ENCODE measurements at regions not wholly inside any gene's neighbourhood (a gene's known extent, or its start where the extent isn't known, plus 50 kb on each side); places are given as distances from the start of the nearest gene placed in this dataset.

DNA sequence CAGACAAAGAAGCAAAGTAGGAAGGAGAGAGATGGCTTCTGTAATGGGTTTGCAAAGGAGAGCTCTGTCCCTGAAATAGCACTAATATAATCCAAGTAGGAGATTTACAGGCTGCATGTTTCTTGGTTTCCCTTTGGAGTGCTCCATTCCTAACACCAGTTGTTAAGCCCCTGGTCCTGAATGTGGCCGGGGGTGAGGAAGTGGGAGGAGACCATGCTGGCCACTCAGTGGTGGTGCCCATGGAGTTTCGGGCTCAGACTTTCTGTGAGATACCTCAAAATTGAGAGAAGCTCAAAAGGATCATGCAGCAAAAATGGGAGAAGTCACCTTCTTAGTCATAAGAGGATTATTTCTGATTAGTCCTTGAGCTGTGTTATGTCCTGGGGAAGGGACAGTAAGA is 88.5 kb downstream of the DAD1 start:
- no peak overlapping the region for H3K27ac ChIP-seq (ENCODE audit: control insufficient read depth, insufficient read depth)
- H2AFZ ChIP-seq (ENCODE audit: control insufficient read depth, low read depth, low read length): no peak overlapping the region; the same call in 1 of the 2 replicates
- H3K4me3 ChIP-seq: no peak overlapping the region
- ATAC-seq (no peak), FAIRE-seq (no peak), DNase-seq (ENCODE audit: low read depth, low spot score) (no peak)
- H3K36me3 ChIP-seq (ENCODE audit: control insufficient read depth in 2 of 2, insufficient read depth in 2 of 2, low read length in 1 of 2): no peaks in the 10 kb centered on the region; a peak in 1 of 4 replicates
- 51% methylated on average over 2 of the region's 2 CpGs for WGBS (ENCODE audit: insufficient coverage, insufficient replicate concordance, low lambda C conversion rate, missing lambda C conversion rate)
- no peak overlapping the region; the same call in 1 of the 2 replicates for H3K9ac ChIP-seq (ENCODE audit: control insufficient read depth, insufficient read depth, low read length)
- in situ Hi-C loops (cut with MboI) (no loop called here), intact Hi-C loops (cut with micrococcal nuclease; ENCODE audit: unreplicated experiment) (no loop called here)
- SMC1A ChIA-PET (ENCODE audit: uncharacterized antibody, unreplicated experiment): interaction anchor here (0.7 to 19.9 kb wide), 13 partner anchors 9 to 56 kb away, joined by 3 to 357 read pairs (median 6); no protein-coding TSS in a partner anchor
- no TSS peak for BruUV-seq (replicated peaks)
- POLR2A ChIA-PET: interaction anchor here (0.6 to 35.4 kb wide), 5 partner anchors 1 to 803 kb away, joined by 3 to 875 read pairs (median 3); no protein-coding TSS in a partner anchor
- H3K9me3 ChIP-seq (replicated peaks; ENCODE audit: control insufficient read depth, insufficient read depth, low read length): no peaks in the 10 kb centered on the region; the same call in 2 of the 3 replicates
- H3K79me2 ChIP-seq (ENCODE audit: control insufficient read depth, insufficient read depth, low read length): peaks cover 16% of the 10 kb centered on the region
- H3K4me2 ChIP-seq (ENCODE audit: control insufficient read depth, insufficient read depth): no peak overlapping the region
- RAD21 ChIA-PET (ENCODE audit: unreplicated experiment): interaction anchor here (1.2 to 27.9 kb wide), 5 partner anchors 7 to 47 kb away, joined by 3 to 797 read pairs (median 5); no protein-coding TSS in a partner anchor
- CTCF ChIA-PET: interaction anchor here (0.9 to 2.2 kb wide), 8 partner anchors 10 to 111 kb away, joined by 3 to 5 read pairs (median 4); no protein-coding TSS in a partner anchor
- TF ChIP-seq SPI1 (IDR thresholded peaks at IDR 0.05; ENCODE audit: borderline replicate concordance, insufficient read depth, low read depth, low read length) (peak; percentile 6; the same call in 1 of the 2 replicates), TCF3 (IDR thresholded peaks at IDR 0.05; ENCODE audit: borderline replicate concordance, insufficient read depth, low read depth, low read length) (no peak)
- no peaks in the 10 kb centered on the region for H4K20me1 ChIP-seq (ENCODE audit: control insufficient read depth, insufficient read depth)
- H3K4me1 ChIP-seq (ENCODE audit: control insufficient read depth, insufficient read depth, low read length): peaks cover 42% of the 10 kb centered on the region
- no peaks in the 10 kb centered on the region for H3K27me3 ChIP-seq (replicated peaks in 1 of 2; ENCODE audit: control insufficient read depth in 2 of 2, insufficient read depth in 2 of 2, low read length in 1 of 2)

DNA sequence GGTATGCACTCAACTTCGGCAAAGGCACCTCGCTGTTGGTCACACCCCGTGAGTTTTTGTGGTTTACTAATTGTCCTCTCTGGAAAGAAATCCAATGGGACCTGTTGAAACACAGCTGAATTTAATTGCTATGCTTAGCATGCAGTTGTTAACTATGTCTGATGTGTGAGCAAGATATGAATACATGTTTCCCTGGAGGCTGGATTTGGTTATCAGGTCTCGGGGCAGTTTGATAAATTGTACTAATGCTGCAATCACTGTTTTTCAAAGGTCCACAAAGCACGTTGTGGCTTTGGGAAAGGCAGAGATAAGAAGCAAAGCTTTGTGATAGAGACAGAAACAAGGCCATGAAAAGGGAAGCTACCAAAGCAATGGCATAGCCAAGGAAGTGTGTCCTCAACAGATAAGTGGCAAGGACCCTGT is 91.3 kb downstream of the DAD1 start:
- Histone ChIP-seq H3K36me3 (ENCODE audit: control insufficient read depth in 2 of 2, insufficient read depth in 2 of 2, low read length in 1 of 2) (no peaks in the 10 kb centered on the region; a peak in 1 of 4 replicates), H3K79me2 (ENCODE audit: control insufficient read depth, insufficient read depth, low read length) (peaks cover 33% of the 10 kb centered on the region), H3K27ac (ENCODE audit: control insufficient read depth, insufficient read depth) (peak overlapping the region; percentile 65), H3K9ac (ENCODE audit: control insufficient read depth, insufficient read depth, low read length) (peak overlapping the region; percentile 36; the same call in 1 of the 2 replicates), H4K20me1 (ENCODE audit: control insufficient read depth, insufficient read depth) (no peaks in the 10 kb centered on the region), H3K4me1 (ENCODE audit: control insufficient read depth, insufficient read depth, low read length) (peaks cover 61% of the 10 kb centered on the region), H3K4me3 (no peak overlapping the region), H3K4me2 (ENCODE audit: control insufficient read depth, insufficient read depth) (peak overlapping the region; percentile 51), H3K9me3 (replicated peaks; ENCODE audit: control insufficient read depth, insufficient read depth, low read length) (no peaks in the 10 kb centered on the region; the same call in 2 of the 3 replicates), H3K27me3 (replicated peaks in 1 of 2; ENCODE audit: control insufficient read depth in 2 of 2, insufficient read depth in 2 of 2, low read length in 1 of 2) (no peaks in the 10 kb centered on the region), H2AFZ (ENCODE audit: control insufficient read depth, low read depth, low read length) (no peak overlapping the region)
- BruUV-seq (replicated peaks): no TSS peak
- ATAC-seq (no peak), DNase-seq (ENCODE audit: low read depth, low spot score) (no peak), FAIRE-seq (no peak)
- in situ Hi-C loops (cut with MboI) (no loop called here), intact Hi-C loops (cut with micrococcal nuclease; ENCODE audit: unreplicated experiment) (no loop called here)
- ChIA-PET POLR2A (interaction anchor here (0.9 to 35.4 kb wide), 10 partner anchors 4 to 73 kb away, joined by 3 to 875 read pairs (median 4); no protein-coding TSS in a partner anchor), SMC1A (ENCODE audit: uncharacterized antibody, unreplicated experiment) (interaction anchor here (0.8 to 19.9 kb wide), 14 partner anchors 9 to 113 kb away, joined by 3 to 357 read pairs (median 7); no protein-coding TSS in a partner anchor), RAD21 (ENCODE audit: unreplicated experiment) (interaction anchor here (0.7 to 27.9 kb wide), 11 partner anchors 9 to 117 kb away, joined by 3 to 797 read pairs (median 6); no protein-coding TSS in a partner anchor), CTCF (interaction anchor here (0.8 to 12.6 kb wide), 11 partner anchors 9 to 72 kb away, joined by 3 to 171 read pairs (median 4); no protein-coding TSS in a partner anchor)
- 92% methylated on average over 5 of the region's 5 CpGs for WGBS (ENCODE audit: insufficient coverage, insufficient replicate concordance, low lambda C conversion rate, missing lambda C conversion rate)
- TF ChIP-seq RFX5 (IDR thresholded peaks at IDR 0.05; ENCODE audit: low read depth, low read length): no peak
- TF ChIP-seq RELB (IDR thresholded peaks at IDR 0.05; ENCODE audit: low read depth): no peak
- TF ChIP-seq SMC3 (IDR thresholded peaks at IDR 0.05; ENCODE audit: borderline replicate concordance, low read length): no peak
